ENCODE measurements at regions not wholly inside any gene's neighbourhood (a gene's known extent, or its start where the extent isn't known, plus 50 kb on each side); places are given as distances from the start of the nearest gene placed in this dataset.

- DNase-seq = no peak
Measured at GRCh38 chr19:29292562-29292961, 79.6 kb upstream of the UQCRFS1 start.

- no peak for DNase-seq
Measured at GRCh38 chr19:29293292-29293691, 80.3 kb upstream of the UQCRFS1 start.

GRCh38 chr19:29293736-29294342 is 80.9 kb upstream of the UQCRFS1 start:
- no peak for DNase-seq

- no peak for DNase-seq
Measured at GRCh38 chr19:29294343-29294811, 81.4 kb upstream of the UQCRFS1 start.

GRCh38 chr19:29295285-29295684 is 82.3 kb upstream of the UQCRFS1 start:
- no peak for DNase-seq

GRCh38 chr19:29297381-29297780 is 84.4 kb upstream of the UQCRFS1 start:
- no peak for DNase-seq

- DNase-seq = no peak
Measured at GRCh38 chr19:29299416-29300380, 86.7 kb upstream of the UQCRFS1 start.

- DNase-seq = no peak
Measured at GRCh38 chr19:29302002-29302928, 89.3 kb upstream of the UQCRFS1 start.

GRCh38 chr19:29303069-29303718 is 90.2 kb upstream of the UQCRFS1 start:
- no peak for DNase-seq

GRCh38 chr19:29303719-29304090 is 90.8 kb upstream of the UQCRFS1 start:
- DNase-seq = no peak

GRCh38 chr19:29305268-29305667 is 92.3 kb upstream of the UQCRFS1 start:
- no peak for DNase-seq

GRCh38 chr19:29308977-29309590 is 96.1 kb upstream of the UQCRFS1 start:
- no peak for DNase-seq

- no peak for DNase-seq
Measured at GRCh38 chr19:29309637-29310036, 96.7 kb upstream of the UQCRFS1 start.

- no peak for DNase-seq
Measured at GRCh38 chr19:29311191-29311790, 98.3 kb upstream of the UQCRFS1 start.

- DNase-seq = peak; percentile 13
Measured at GRCh38 chr19:29315556-29316190, 102.7 kb upstream of the UQCRFS1 start.

GRCh38 chr19:29318581-29318980 is 105.6 kb upstream of the UQCRFS1 start:
- no peak for DNase-seq

GRCh38 chr19:29320086-29320485 is 107.1 kb upstream of the UQCRFS1 start:
- DNase-seq = no peak

GRCh38 chr19:29320618-29321017 is 107.7 kb upstream of the UQCRFS1 start:
- no peak for DNase-seq

GRCh38 chr19:29321116-29321515 is 108.2 kb upstream of the UQCRFS1 start:
- no peak for DNase-seq

GRCh38 chr19:29323021-29323430 is 110.1 kb upstream of the UQCRFS1 start:
- DNase-seq = no peak

All from skin of body (tissue), 1 donor.